HEK293T (cell line): ENCODE measurements at regions not wholly inside any gene's neighbourhood (a gene's known extent, or its start where the extent isn't known, plus 50 kb on each side); places are given as distances from the start of the nearest gene placed in this dataset.

Experiments
- CTCF ChIA-PET: fragments of 350-600 bp; formaldehyde crosslinking; extraction: SDS; loops from one replicate; lab custom pipeline; 2021; ENCODE audit warnings: antibody characterized with exemption, inconsistent platforms; lab: Yijun Ruan, JAX
- POLR2A ChIA-PET: fragments of 350-600 bp; formaldehyde crosslinking; extraction: SDS; loops from one replicate; lab custom pipeline; 2020; ENCODE audit warnings: antibody characterized with exemption, inconsistent platforms; lab: Yijun Ruan, JAX
- DNase-seq: peaks from one replicate; pipeline ENCODE4 v3.0.0; 2012; ENCODE audit warnings: mixed read lengths; ENCODE audit errors: extremely low spot score
- ARNT ChIP-seq: fragments of 450-650 bp; IDR thresholded peaks from 2 replicates; pipeline ENCODE4 v1.6.1; 2017; ENCODE audit warnings: mild to moderate bottlenecking
- BHLHE40 ChIP-seq: fragments of 450-650 bp; IDR thresholded peaks from 2 replicates; pipeline ENCODE4 v1.6.1; 2016; ENCODE audit warnings: mild to moderate bottlenecking, moderate library complexity, borderline replicate concordance
- CTBP1 ChIP-seq: fragments of 450-650 bp; IDR thresholded peaks from 2 replicates; pipeline ENCODE4 v1.6.1; 2016; ENCODE audit warnings: borderline replicate concordance
- ELF4 ChIP-seq: fragments of 450-650 bp; IDR thresholded peaks from 2 replicates; pipeline ENCODE4 v1.6.1; 2017; ENCODE audit warnings: antibody characterized with exemption
- FOXA1 ChIP-seq: fragments of 450-650 bp; IDR thresholded peaks from 2 replicates; pipeline ENCODE4 v1.6.1; 2016; ENCODE audit warnings: mild to moderate bottlenecking
- FOXK2 ChIP-seq: fragments of 450-650 bp; IDR thresholded peaks from 2 replicates; pipeline ENCODE4 v1.6.1; 2016; ENCODE audit warnings: mild to moderate bottlenecking
- FOXM1 ChIP-seq: fragments of 450-650 bp; IDR thresholded peaks from 2 replicates; pipeline ENCODE4 v1.6.1; 2017; ENCODE audit warnings: mild to moderate bottlenecking, borderline replicate concordance
- HDGF ChIP-seq: fragments of 450-650 bp; IDR thresholded peaks from 2 replicates; pipeline ENCODE4 v1.6.1; 2017; ENCODE audit warnings: antibody characterized with exemption, borderline replicate concordance
- L3MBTL2 ChIP-seq: fragments of 450-650 bp; conservative IDR thresholded peaks from 2 replicates; pipeline ENCODE4 v1.6.1; 2016; ENCODE audit warnings: mild to moderate bottlenecking
- LEF1 ChIP-seq: fragments of 450-650 bp; IDR thresholded peaks from 2 replicates; pipeline ENCODE4 v1.6.1; 2017; ENCODE audit warnings: mild to moderate bottlenecking, borderline replicate concordance
- NFRKB ChIP-seq: fragments of 450-650 bp; IDR thresholded peaks from 2 replicates; pipeline ENCODE4 v1.6.1; 2016; ENCODE audit warnings: mild to moderate bottlenecking, moderate library complexity
- SP1 ChIP-seq: fragments of 450-650 bp; IDR thresholded peaks from 2 replicates; pipeline ENCODE4 v1.6.1; 2017
- SUZ12 ChIP-seq: fragments of 450-650 bp; IDR thresholded peaks from 2 replicates; pipeline ENCODE4 v1.6.1; 2016; ENCODE audit warnings: mild to moderate bottlenecking
- TARDBP ChIP-seq: fragments of 450-650 bp; IDR thresholded peaks from 2 replicates; pipeline ENCODE4 v1.6.1; 2016
- ZNF384 ChIP-seq: fragments of 450-650 bp; IDR thresholded peaks from 2 replicates; pipeline ENCODE4 v1.6.1; 2016
- TF ChIP-seq, protein P1 (sequence below): fragments of 450-650 bp; IDR thresholded peaks from 2 replicates; pipeline ENCODE4 v1.6.1; 2016

DNA sequence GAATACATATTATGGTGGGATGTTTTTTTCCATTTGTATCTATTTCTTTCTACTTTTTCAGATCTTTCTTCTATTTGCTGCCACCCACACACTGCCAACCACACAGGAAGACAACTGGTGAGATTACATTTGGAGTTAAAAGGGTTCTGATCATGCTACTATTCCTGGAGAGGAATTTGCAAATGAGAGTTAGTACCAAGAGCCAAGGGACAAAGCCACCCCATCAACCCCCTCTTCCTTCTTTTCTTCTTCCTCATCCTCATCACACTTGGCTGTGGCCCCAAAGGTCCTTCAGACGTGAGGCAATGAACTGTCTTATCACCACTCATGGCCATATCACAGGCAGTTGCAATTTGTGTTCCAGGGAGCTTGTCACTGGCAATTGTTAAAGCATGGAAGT lies 215.6 kb upstream of the SLC14A2 start:
- POLR2A ChIA-PET = no interaction called here
- no peak for DNase-seq
- CTCF ChIA-PET = no interaction called here
- TF ChIP-seq TARDBP (no peak), NFRKB (no peak), ELF4 (no peak), SUZ12 (no peak), FOXA1 (no peak), FOXK2 (no peak), ARNT (no peak), ZNF384 (no peak), FOXM1 (no peak), HDGF (no peak), SP1 (no peak), LEF1 (no peak), BHLHE40 (no peak), L3MBTL2 (no peak), CTBP1 (no peak)
- TF ChIP-seq, protein P1, sequence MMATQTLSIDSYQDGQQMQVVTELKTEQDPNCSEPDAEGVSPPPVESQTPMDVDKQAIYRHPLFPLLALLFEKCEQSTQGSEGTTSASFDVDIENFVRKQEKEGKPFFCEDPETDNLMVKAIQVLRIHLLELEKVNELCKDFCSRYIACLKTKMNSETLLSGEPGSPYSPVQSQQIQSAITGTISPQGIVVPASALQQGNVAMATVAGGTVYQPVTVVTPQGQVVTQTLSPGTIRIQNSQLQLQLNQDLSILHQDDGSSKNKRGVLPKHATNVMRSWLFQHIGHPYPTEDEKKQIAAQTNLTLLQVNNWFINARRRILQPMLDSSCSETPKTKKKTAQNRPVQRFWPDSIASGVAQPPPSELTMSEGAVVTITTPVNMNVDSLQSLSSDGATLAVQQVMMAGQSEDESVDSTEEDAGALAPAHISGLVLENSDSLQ = no peak

DNA sequence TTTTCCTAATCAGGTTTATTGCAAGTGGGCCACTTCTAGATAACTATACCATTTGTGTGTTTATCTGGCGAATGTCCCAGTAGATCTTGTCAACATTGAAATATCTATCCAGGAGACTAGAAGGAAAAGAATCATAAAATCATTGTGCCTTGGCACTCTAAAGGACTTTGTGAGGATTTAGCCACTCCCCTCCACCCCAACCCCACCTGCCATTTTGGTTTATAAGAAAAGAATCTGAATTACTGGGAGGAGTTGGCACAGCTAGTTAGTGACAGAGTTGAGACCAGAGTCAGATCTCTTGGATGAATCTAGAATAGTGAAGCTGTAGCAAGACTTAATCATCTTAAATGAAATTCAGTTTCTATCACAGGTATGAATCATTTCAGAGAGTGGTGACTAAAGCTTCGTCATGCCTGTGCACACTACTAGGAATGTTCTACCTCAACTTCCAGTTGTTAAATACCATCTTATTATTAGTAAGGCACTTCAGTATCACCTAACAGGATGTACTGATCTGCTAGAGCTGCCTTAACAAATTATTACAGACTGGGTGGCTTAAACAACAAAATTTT lies 212.7 kb upstream of the SLC14A2 start:
- no peak for DNase-seq
- ChIA-PET POLR2A (no interaction called here), CTCF (no interaction called here)
- TF ChIP-seq FOXM1 = no peak
- no peak for TF ChIP-seq L3MBTL2
- TF ChIP-seq ZNF384 = no peak
- TF ChIP-seq SUZ12 = no peak
- TF ChIP-seq NFRKB = no peak
- no peak for TF ChIP-seq LEF1
- no peak for TF ChIP-seq ELF4
- no peak for TF ChIP-seq FOXK2
- no peak for TF ChIP-seq SP1
- no peak for TF ChIP-seq BHLHE40
- no peak for TF ChIP-seq FOXA1
- TF ChIP-seq, protein P1 = no peak
- TF ChIP-seq HDGF = no peak
- TF ChIP-seq CTBP1 = no peak

DNA sequence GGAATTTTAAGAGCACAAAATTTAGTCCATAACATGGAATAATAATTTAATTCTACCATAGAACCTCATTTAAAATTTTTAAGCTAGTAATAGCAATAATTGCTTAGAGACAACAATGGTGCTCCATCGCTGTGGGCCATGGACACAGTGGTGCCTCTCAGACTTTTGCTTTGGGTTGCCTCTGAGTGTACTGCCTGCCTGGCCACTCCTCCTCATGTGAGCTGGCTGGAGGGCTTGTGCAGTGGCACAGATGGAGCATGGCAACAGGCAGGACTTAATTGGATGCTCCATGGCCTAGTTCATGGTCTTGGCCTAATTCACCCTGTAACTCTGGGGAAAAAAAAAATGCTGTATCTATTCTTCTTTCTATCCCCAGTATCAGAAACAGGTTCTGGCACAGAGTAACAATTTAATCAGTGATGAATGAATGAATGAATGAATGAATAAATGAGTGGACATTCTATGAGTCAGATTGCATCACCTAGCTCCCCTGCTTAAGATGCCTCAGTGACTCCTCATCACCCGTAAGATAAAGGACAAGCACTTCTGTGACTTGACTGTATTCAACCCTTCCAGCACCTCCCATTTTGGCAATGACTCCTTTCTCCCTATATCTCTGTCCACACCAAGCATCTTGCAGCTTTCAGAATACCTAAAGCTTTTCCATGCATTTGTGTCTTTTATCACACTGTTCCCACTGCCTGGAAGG lies 211.8 kb upstream of the SLC14A2 start:
- DNase-seq = no peak
- ChIA-PET CTCF (no interaction called here), POLR2A (no interaction called here)
- TF ChIP-seq FOXK2 (no peak), FOXM1 (no peak), L3MBTL2 (no peak), LEF1 (no peak), BHLHE40 (no peak), ZNF384 (no peak), HDGF (no peak)
- TF ChIP-seq, protein P1 = no peak

DNA sequence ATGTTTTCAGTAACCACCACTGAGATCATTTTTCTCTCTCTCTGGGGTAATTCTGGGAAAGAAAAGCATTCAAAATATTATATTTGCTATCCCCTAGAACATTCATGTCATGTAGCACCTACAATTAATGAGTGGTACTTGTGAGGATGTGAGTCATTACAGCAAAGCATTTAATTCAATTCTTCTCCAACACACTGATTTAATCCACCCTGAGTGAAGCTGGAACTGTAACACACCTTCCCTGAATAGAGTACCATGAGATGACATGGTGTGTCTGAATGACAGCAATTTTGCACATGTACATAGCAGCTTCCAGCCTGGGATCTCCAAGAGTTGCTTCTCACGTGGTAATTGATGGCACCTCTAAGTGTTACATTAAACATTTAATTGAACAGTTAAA lies 207.1 kb upstream of the SLC14A2 start:
- POLR2A ChIA-PET = no interaction called here
- CTCF ChIA-PET = no interaction called here
- no peak for DNase-seq
- TF ChIP-seq FOXM1 (no peak), FOXK2 (no peak), ARNT (no peak), ELF4 (no peak), NFRKB (no peak), BHLHE40 (no peak), CTBP1 (no peak), SP1 (no peak), HDGF (no peak), TARDBP (no peak)
- TF ChIP-seq, protein P1 = no peak

DNA sequence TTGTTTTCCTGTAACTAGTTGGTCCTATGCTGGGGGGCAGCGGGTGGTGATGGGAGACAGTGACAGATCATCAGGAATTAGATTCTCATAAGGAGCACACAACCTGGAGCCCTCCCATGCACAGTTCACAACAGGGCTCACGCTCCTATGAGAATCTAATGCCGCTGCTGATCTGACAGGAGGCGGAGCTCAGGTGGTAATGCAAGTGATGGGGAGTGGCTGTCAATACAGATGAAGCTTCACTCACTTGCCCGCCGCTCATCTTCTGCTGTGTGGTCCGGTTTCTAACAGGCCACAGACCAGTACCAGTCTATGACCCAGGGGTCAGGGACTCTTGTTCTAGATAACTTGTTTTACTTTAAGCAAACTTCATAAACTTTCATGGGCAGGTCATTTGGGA lies 205.3 kb upstream of the SLC14A2 start:
- no peak for DNase-seq
- POLR2A ChIA-PET = no interaction called here
- TF ChIP-seq, protein P1 = no peak
- TF ChIP-seq ZNF384 (no peak), FOXM1 (no peak), SP1 (no peak), BHLHE40 (no peak), TARDBP (no peak), L3MBTL2 (no peak)
- CTCF ChIA-PET = no interaction called here
